ENCODE measurements at regions not wholly inside any gene's neighbourhood (a gene's known extent, or its start where the extent isn't known, plus 50 kb on each side); places are given as distances from the start of the nearest gene placed in this dataset.

GRCh38 chr14:89540009-89540829 lies 123.2 kb upstream of the FOXN3 start:
- TF ChIP-seq CTCF (IDR thresholded peaks at IDR 0.05): no peak
- TF ChIP-seq POLR2A (IDR thresholded peaks at IDR 0.05; ENCODE audit: low read depth): no peak
- no peak for TF ChIP-seq POLR2AphosphoS5 (IDR thresholded peaks at IDR 0.05)

Measured in esophagus muscularis mucosa (tissue), 3 donors.